GM23338 (cell line): ENCODE measurements at regions not wholly inside any gene's neighbourhood (a gene's known extent, or its start where the extent isn't known, plus 50 kb on each side); places are given as distances from the start of the nearest gene placed in this dataset.

Experiments used
- ATAC-seq: fragments of 200-7000 bp; cut with Tn5 transposase; 3 replicates; pipeline ENCODE4 v1.9.1; 2020
- DNase-seq: peaks from one replicate; pipeline ENCODE4 v3.0.0-alpha.2; 2015; ENCODE audit warnings: low spot score
- H2AFZ ChIP-seq: fragments of 200-600 bp; sonication (generic); 2 replicates; pipeline ENCODE4 v1.8.0; 2016; ENCODE audit warnings: antibody characterized with exemption, mild to moderate bottlenecking, moderate library complexity
- H3F3A ChIP-seq: fragments of 200-600 bp; sonication (generic); replicated peaks from 2 replicates; pipeline ENCODE4 v1.8.0; 2017; ENCODE audit warnings: antibody characterized with exemption, mixed run types, low read depth
- H3K27ac ChIP-seq: fragments of 200-600 bp; sonication (generic); 2 replicates; pipeline ENCODE4 v1.6.1; 2016; ENCODE audit warnings: low read depth
- H3K27me3 ChIP-seq: fragments of 200-600 bp; sonication (generic); 2 replicates; pipeline ENCODE4 v1.8.0; 2016; ENCODE audit warnings: mild to moderate bottlenecking, mixed run types, moderate library complexity; ENCODE audit not compliant: insufficient read depth
- H3K36me3 ChIP-seq: fragments of 200-600 bp; sonication (generic); 2 replicates; pipeline ENCODE4 v1.8.0; 2016; ENCODE audit warnings: mild to moderate bottlenecking; ENCODE audit not compliant: insufficient read depth
- H3K4me1 ChIP-seq: fragments of 200-600 bp; sonication (generic); 2 replicates; pipeline ENCODE4 v1.8.0; 2016; ENCODE audit warnings: mild to moderate bottlenecking, moderate library complexity; ENCODE audit not compliant: insufficient read depth
- H3K4me2 ChIP-seq: fragments of 200-600 bp; sonication (generic); 2 replicates; pipeline ENCODE4 v1.7.1; 2017; ENCODE audit warnings: mixed run types
- H3K4me3 ChIP-seq: fragments of 200-600 bp; sonication (generic); 2 replicates; pipeline ENCODE4 v1.6.1; 2016; ENCODE audit warnings: mixed run types
- H3K79me2 ChIP-seq: fragments of 200-600 bp; sonication (generic); replicated peaks from 2 replicates; pipeline ENCODE4 v1.8.0; 2017; ENCODE audit warnings: mild to moderate bottlenecking; ENCODE audit not compliant: insufficient read depth
- H3K9me2 ChIP-seq: fragments of 200-600 bp; sonication (generic); 2 replicates; pipeline ENCODE4 v1.8.0; 2017; ENCODE audit not compliant: insufficient read depth
- H4K20me1 ChIP-seq: fragments of 200-600 bp; sonication (generic); replicated peaks from 2 replicates; pipeline ENCODE4 v1.8.0; 2017; ENCODE audit warnings: mild to moderate bottlenecking; ENCODE audit not compliant: insufficient read depth
- H3K27ac Mint-ChIP-seq: 2 replicates; pipeline ENCODE4 v1.8.0; 2020; ENCODE audit warnings: inconsistent platforms, mild to moderate bottlenecking, moderate library complexity, mixed read lengths
- H3K27me3 Mint-ChIP-seq: 3 replicates; pipeline ENCODE4 v1.8.0; 2022; ENCODE audit warnings: low read depth, mild to moderate bottlenecking, moderate library complexity, mixed read lengths, inconsistent platforms; ENCODE audit not compliant: insufficient read depth, poor library complexity
- H3K36me3 Mint-ChIP-seq: 3 replicates; pipeline ENCODE4 v1.8.0; 2021; ENCODE audit warnings: low read depth, mild to moderate bottlenecking, inconsistent platforms, moderate library complexity, mixed read lengths
- H3K4me1 Mint-ChIP-seq: 3 replicates; pipeline ENCODE4 v1.8.0; 2020; ENCODE audit warnings: mild to moderate bottlenecking, inconsistent platforms, mixed read lengths
- H3K4me3 Mint-ChIP-seq: 3 replicates; pipeline ENCODE4 v1.8.0; 2021; ENCODE audit warnings: moderate library complexity, mild to moderate bottlenecking, inconsistent platforms, mixed read lengths
- H3K9me3 Mint-ChIP-seq: 3 replicates; pipeline ENCODE4 v1.8.0; 2020; ENCODE audit warnings: moderate library complexity, mild to moderate bottlenecking, inconsistent platforms, mixed read lengths
- CREB1 ChIP-seq: fragments of 250-450 bp; sonication (Bioruptor Pico); IDR thresholded peaks from 2 replicates; pipeline ENCODE4 v1.5.0; 2020; ENCODE audit warnings: low read depth, mild to moderate bottlenecking, moderate library complexity
- EZH2 ChIP-seq: fragments of 200-600 bp; sonication (generic); IDR thresholded peaks from one replicate; pipeline ENCODE4 v1.8.0; 2017; ENCODE audit warnings: antibody characterized with exemption, mild to moderate bottlenecking, low read depth; ENCODE audit not compliant: unreplicated experiment
- EZH2phosphoT487 ChIP-seq: fragments of 200-600 bp; sonication (generic); IDR thresholded peaks from one replicate; pipeline ENCODE4 v1.8.1; 2018; ENCODE audit warnings: antibody characterized with exemption; ENCODE audit not compliant: unreplicated experiment
- JUNB ChIP-seq: IDR thresholded peaks from one replicate; pipeline ENCODE4 v1.6.1; 2016; ENCODE audit warnings: antibody characterized with exemption; ENCODE audit not compliant: unreplicated experiment
- NANOG ChIP-seq: IDR thresholded peaks from 2 replicates; pipeline ENCODE4 v1.6.1; 2016; ENCODE audit warnings: antibody characterized with exemption, borderline replicate concordance
- POLR2AphosphoS5 ChIP-seq: IDR thresholded peaks from 2 replicates; pipeline ENCODE4 v1.6.1; 2016; ENCODE audit warnings: antibody characterized with exemption, low read depth
- STAT1 ChIP-seq: IDR thresholded peaks from one replicate; pipeline ENCODE4 v1.6.1; 2016; ENCODE audit warnings: antibody characterized with exemption; ENCODE audit not compliant: unreplicated experiment
- ZNF114 ChIP-seq: fragments of 250-450 bp; sonication (Bioruptor Pico); IDR thresholded peaks from 2 replicates; pipeline ENCODE4 v1.5.0; 2020; ENCODE audit warnings: mild to moderate bottlenecking, moderate library complexity
- ZNF331 ChIP-seq: fragments of 250-450 bp; sonication (Bioruptor Pico); IDR thresholded peaks from 2 replicates; pipeline ENCODE4 v1.5.0; 2020; ENCODE audit warnings: low read depth, mild to moderate bottlenecking, moderate library complexity
- TF ChIP-seq, protein P1 (sequence below): IDR thresholded peaks from 2 replicates; pipeline ENCODE4 v1.6.1; 2016; ENCODE audit warnings: antibody characterized with exemption
- TF ChIP-seq, protein P2 (sequence below): IDR thresholded peaks from one replicate; pipeline ENCODE4 v1.6.1; 2018; ENCODE audit warnings: antibody characterized with exemption; ENCODE audit not compliant: unreplicated experiment
- TF ChIP-seq, protein P3 (sequence below), 2 experiments: fragments of 200-600 bp in 1 of 2; sonication (generic) in 1 of 2; conservative IDR thresholded peaks; 2 replicates each; pipeline versions ENCODE4 v1.5.1 to v1.6.1; 2016 to 2017; ENCODE audit warnings: antibody characterized with exemption in 2 of 2, low read depth in 2 of 2, mild to moderate bottlenecking in 2 of 2, moderate library complexity in 1 of 2

DNA sequence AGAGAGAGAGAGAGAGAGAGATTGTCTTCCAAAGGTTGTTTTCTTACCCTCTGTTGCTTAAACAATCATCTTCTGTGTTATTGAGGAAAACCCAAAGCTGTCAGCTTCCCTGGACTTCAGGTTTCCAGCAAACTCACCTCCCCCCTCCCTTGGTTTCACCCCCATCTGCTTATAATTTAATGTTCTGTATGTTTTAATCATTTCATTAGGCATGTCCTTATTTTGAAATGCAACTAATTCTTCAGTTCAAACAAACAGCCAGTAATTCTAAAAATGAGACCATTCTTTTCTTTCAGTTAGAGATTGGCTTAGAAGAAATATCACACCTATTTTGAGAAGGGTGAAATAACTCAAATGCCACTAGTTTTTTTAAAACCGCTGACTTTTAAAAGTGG is 102.9 kb downstream of the FAM204A start:
- H3K27me3 Mint-ChIP-seq: peaks cover 6% of the 10 kb centered on the region
- H3F3A ChIP-seq: no peaks in the 10 kb centered on the region

DNA sequence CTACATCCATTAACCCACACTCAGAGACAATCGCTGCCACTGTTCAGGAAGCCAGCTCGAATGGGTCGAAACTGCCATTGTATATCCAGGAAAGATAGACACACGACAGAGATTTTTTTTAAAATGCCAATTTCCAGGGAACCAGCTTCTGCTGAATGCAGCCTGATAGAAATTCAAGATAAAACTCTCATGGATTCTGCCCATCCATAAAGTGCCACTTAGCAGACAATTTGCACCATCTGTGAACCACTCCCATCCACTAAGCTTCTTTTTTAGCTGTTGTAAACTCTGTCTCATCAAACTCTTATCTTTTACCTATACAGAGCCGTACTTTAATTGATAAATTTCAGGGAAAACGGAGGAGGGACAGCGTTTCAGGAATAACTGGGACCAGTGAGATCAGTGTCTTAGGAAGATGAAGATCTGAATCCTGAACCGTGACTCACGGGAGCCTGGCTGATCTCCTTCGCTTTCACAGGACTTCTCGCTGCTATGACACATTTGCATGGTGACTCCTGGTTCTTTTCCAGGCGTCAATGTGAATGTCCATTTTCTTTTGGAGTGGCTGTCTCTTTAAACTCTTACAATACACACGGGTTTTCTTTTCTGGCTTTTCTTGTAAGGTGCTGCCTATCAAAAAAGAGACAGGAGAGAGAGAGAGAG is 103.4 kb downstream of the FAM204A start:
- H3K4me1 Mint-ChIP-seq: no peaks in the 10 kb centered on the region
- ATAC-seq: no peak
- H3K27me3 Mint-ChIP-seq: peaks cover under 1% of the 10 kb centered on the region
- Histone ChIP-seq H3K27ac (no peak overlapping the region), H3F3A (no peaks in the 10 kb centered on the region), H3K4me2 (no peak overlapping the region), H3K36me3 (no peaks in the 10 kb centered on the region), H4K20me1 (no peaks in the 10 kb centered on the region), H3K4me1 (no peaks in the 10 kb centered on the region), H3K9me2 (no peaks in the 10 kb centered on the region), H3K79me2 (no peaks in the 10 kb centered on the region), H3K4me3 (no peak overlapping the region), H2AFZ (no peak overlapping the region), H3K27me3 (peaks cover 21% of the 10 kb centered on the region)
- no peaks in the 10 kb centered on the region for H3K36me3 Mint-ChIP-seq
- H3K4me3 Mint-ChIP-seq: no peak overlapping the region
- no peak for DNase-seq
- H3K9me3 Mint-ChIP-seq: no peaks in the 10 kb centered on the region
- no peak overlapping the region; the same call in 1 of the 2 replicates for H3K27ac Mint-ChIP-seq
- TF ChIP-seq STAT1 (no peak), NANOG (no peak), POLR2AphosphoS5 (no peak), ZNF331 (CRISPR knock-in tag) (no peak)
- TF ChIP-seq, protein P1, sequence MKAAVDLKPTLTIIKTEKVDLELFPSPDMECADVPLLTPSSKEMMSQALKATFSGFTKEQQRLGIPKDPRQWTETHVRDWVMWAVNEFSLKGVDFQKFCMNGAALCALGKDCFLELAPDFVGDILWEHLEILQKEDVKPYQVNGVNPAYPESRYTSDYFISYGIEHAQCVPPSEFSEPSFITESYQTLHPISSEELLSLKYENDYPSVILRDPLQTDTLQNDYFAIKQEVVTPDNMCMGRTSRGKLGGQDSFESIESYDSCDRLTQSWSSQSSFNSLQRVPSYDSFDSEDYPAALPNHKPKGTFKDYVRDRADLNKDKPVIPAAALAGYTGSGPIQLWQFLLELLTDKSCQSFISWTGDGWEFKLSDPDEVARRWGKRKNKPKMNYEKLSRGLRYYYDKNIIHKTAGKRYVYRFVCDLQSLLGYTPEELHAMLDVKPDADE: no peak
- TF ChIP-seq, protein P2, sequence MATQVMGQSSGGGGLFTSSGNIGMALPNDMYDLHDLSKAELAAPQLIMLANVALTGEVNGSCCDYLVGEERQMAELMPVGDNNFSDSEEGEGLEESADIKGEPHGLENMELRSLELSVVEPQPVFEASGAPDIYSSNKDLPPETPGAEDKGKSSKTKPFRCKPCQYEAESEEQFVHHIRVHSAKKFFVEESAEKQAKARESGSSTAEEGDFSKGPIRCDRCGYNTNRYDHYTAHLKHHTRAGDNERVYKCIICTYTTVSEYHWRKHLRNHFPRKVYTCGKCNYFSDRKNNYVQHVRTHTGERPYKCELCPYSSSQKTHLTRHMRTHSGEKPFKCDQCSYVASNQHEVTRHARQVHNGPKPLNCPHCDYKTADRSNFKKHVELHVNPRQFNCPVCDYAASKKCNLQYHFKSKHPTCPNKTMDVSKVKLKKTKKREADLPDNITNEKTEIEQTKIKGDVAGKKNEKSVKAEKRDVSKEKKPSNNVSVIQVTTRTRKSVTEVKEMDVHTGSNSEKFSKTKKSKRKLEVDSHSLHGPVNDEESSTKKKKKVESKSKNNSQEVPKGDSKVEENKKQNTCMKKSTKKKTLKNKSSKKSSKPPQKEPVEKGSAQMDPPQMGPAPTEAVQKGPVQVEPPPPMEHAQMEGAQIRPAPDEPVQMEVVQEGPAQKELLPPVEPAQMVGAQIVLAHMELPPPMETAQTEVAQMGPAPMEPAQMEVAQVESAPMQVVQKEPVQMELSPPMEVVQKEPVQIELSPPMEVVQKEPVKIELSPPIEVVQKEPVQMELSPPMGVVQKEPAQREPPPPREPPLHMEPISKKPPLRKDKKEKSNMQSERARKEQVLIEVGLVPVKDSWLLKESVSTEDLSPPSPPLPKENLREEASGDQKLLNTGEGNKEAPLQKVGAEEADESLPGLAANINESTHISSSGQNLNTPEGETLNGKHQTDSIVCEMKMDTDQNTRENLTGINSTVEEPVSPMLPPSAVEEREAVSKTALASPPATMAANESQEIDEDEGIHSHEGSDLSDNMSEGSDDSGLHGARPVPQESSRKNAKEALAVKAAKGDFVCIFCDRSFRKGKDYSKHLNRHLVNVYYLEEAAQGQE: no peak

More for the DNA sequence above, 102.9 kb downstream of the FAM204A start:
- Mint-ChIP-seq H3K27ac (no peak overlapping the region), H3K4me3 (no peak overlapping the region), H3K9me3 (no peaks in the 10 kb centered on the region), H3K4me1 (no peaks in the 10 kb centered on the region), H3K36me3 (no peaks in the 10 kb centered on the region)
- Histone ChIP-seq H3K4me1 (no peaks in the 10 kb centered on the region), H3K36me3 (no peaks in the 10 kb centered on the region), H3K9me2 (no peaks in the 10 kb centered on the region), H4K20me1 (no peaks in the 10 kb centered on the region), H3K79me2 (no peaks in the 10 kb centered on the region), H3K4me2 (no peak overlapping the region), H3K27me3 (peaks cover 26% of the 10 kb centered on the region), H2AFZ (no peak overlapping the region), H3K27ac (no peak overlapping the region), H3K4me3 (no peak overlapping the region)
- TF ChIP-seq NANOG (no peak), POLR2AphosphoS5 (no peak), ZNF114 (CRISPR knock-in tag) (no peak), CREB1 (CRISPR knock-in tag) (no peak), EZH2phosphoT487 (no peak), JUNB (no peak), EZH2 (no peak), STAT1 (no peak)
- TF ChIP-seq, protein P3, sequence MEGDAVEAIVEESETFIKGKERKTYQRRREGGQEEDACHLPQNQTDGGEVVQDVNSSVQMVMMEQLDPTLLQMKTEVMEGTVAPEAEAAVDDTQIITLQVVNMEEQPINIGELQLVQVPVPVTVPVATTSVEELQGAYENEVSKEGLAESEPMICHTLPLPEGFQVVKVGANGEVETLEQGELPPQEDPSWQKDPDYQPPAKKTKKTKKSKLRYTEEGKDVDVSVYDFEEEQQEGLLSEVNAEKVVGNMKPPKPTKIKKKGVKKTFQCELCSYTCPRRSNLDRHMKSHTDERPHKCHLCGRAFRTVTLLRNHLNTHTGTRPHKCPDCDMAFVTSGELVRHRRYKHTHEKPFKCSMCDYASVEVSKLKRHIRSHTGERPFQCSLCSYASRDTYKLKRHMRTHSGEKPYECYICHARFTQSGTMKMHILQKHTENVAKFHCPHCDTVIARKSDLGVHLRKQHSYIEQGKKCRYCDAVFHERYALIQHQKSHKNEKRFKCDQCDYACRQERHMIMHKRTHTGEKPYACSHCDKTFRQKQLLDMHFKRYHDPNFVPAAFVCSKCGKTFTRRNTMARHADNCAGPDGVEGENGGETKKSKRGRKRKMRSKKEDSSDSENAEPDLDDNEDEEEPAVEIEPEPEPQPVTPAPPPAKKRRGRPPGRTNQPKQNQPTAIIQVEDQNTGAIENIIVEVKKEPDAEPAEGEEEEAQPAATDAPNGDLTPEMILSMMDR (conservative IDR thresholded peaks at IDR 0.05; ENCODE audit: low read depth in 2 of 2): no peak
- TF ChIP-seq, protein P2: no peak
- no peak for ATAC-seq
- DNase-seq: no peak
